Body of pancreas (tissue), 4 donors: ENCODE measurements at regions not wholly inside any gene's neighbourhood (a gene's known extent, or its start where the extent isn't known, plus 50 kb on each side); places are given as distances from the start of the nearest gene placed in this dataset.

ENCODE experiments used
- POLR2A ChIP-seq, 3 donors: fragments of 450-650 bp; IDR thresholded peaks; one replicate each; pipeline ENCODE4 v1.6.1; 2016; ENCODE audit warnings: antibody characterized with exemption in 3 of 3, mild to moderate bottlenecking in 2 of 3
- TF ChIP-seq, protein P1 (sequence below), 7 experiments: fragments of 450-650 bp in 4 of 7; fragments of 200-600 bp in 3 of 7; sonication (generic) in 3 of 7; IDR thresholded peaks; one replicate each; pipeline ENCODE4 v1.5.1; 2016 to 2019; ENCODE audit warnings: antibody characterized with exemption in 7 of 7

DNA sequence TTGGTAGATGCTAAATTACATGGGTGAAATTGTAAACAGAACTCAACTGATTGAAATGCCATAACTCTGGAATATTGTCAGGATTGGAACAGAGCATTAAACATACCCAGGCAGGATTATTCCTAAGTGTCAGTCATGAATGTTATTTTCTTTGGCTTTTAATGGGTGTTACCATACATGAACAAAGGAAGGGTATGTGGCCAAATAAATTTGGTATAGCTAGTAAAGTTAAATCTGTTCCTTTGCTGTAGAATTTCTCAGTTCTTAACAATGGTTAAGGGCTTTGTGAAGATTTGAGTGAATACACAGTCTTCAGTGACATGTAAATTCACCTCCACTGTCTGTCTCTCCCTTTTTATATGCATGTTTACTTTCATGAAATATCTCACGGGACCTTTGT lies 679.5 kb upstream of the CDH8 start:
- TF ChIP-seq, protein P1, sequence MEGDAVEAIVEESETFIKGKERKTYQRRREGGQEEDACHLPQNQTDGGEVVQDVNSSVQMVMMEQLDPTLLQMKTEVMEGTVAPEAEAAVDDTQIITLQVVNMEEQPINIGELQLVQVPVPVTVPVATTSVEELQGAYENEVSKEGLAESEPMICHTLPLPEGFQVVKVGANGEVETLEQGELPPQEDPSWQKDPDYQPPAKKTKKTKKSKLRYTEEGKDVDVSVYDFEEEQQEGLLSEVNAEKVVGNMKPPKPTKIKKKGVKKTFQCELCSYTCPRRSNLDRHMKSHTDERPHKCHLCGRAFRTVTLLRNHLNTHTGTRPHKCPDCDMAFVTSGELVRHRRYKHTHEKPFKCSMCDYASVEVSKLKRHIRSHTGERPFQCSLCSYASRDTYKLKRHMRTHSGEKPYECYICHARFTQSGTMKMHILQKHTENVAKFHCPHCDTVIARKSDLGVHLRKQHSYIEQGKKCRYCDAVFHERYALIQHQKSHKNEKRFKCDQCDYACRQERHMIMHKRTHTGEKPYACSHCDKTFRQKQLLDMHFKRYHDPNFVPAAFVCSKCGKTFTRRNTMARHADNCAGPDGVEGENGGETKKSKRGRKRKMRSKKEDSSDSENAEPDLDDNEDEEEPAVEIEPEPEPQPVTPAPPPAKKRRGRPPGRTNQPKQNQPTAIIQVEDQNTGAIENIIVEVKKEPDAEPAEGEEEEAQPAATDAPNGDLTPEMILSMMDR (IDR thresholded peaks at IDR 0.05), result no peak
- TF ChIP-seq POLR2A (IDR thresholded peaks at IDR 0.05), result no peak
